A673 (cell line): ENCODE measurements at regions not wholly inside any gene's neighbourhood (a gene's known extent, or its start where the extent isn't known, plus 50 kb on each side); places are given as distances from the start of the nearest gene placed in this dataset.

Source experiments
- EZH2 ChIP-seq: fragments of 200-600 bp; sonication (generic); IDR thresholded peaks from 2 replicates; pipeline ENCODE4 v1.6.1; 2017; ENCODE audit warnings: borderline replicate concordance, low read depth, mild to moderate bottlenecking, mixed read lengths, antibody characterized with exemption, low read length; ENCODE audit not compliant: poor library complexity, severe bottlenecking
- TF ChIP-seq, protein P1 (sequence below): fragments of 300-800, 200-600 bp; sonication (generic); conservative IDR thresholded peaks from 2 replicates; pipeline ENCODE4 v1.5.1; 2017; ENCODE audit warnings: low read depth, mild to moderate bottlenecking, antibody characterized with exemption, low read length, moderate library complexity, mixed read lengths

DNA sequence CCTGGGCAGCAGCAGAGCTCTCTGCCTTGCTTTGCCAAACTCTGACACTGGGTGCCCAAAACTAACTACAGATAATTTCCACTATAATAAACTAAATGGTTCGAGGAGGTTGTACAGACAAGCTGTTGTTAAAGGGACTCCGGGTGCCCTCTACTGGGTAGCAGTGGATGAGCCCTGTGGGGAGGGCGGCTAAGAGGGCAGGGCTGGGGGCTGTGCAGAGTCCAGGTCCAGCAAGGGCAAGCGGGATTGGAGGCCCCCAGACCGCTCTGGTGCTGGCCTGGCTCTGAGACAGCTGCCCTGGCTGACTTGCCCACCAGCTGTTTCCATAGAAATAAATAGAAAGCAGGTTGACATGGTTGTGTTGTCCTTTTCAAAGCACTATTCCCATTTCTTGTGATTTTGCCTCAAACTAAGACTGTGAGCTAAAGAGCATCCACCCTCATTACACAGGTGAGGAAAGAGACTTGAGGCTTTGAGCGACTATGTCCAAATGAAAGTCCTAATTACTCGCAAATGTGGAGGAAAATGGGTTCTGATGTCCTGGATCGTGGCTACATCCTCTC lies 167.6 kb upstream of the CST7 start:
- TF ChIP-seq, protein P1, sequence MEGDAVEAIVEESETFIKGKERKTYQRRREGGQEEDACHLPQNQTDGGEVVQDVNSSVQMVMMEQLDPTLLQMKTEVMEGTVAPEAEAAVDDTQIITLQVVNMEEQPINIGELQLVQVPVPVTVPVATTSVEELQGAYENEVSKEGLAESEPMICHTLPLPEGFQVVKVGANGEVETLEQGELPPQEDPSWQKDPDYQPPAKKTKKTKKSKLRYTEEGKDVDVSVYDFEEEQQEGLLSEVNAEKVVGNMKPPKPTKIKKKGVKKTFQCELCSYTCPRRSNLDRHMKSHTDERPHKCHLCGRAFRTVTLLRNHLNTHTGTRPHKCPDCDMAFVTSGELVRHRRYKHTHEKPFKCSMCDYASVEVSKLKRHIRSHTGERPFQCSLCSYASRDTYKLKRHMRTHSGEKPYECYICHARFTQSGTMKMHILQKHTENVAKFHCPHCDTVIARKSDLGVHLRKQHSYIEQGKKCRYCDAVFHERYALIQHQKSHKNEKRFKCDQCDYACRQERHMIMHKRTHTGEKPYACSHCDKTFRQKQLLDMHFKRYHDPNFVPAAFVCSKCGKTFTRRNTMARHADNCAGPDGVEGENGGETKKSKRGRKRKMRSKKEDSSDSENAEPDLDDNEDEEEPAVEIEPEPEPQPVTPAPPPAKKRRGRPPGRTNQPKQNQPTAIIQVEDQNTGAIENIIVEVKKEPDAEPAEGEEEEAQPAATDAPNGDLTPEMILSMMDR, result peak; percentile 83
- no peak for TF ChIP-seq EZH2
